ENCODE measurements at regions not wholly inside any gene's neighbourhood (a gene's known extent, or its start where the extent isn't known, plus 50 kb on each side); places are given as distances from the start of the nearest gene placed in this dataset.

- TF ChIP-seq CTCF (IDR thresholded peaks at IDR 0.05) (no peak), POLR2A (IDR thresholded peaks at IDR 0.05) (no peak)
These were observed 426.6 kb downstream of the SPRY1 start for GRCh38 chr4:123823244-123823643.
